CD4-positive, alpha-beta T cell treated with Interleukin-12 subunit alpha and Interleukin-12 subunit beta, for 1 hour (primary cell): ENCODE measurements at regions not wholly inside any gene's neighbourhood (a gene's known extent, or its start where the extent isn't known, plus 50 kb on each side); places are given as distances from the start of the nearest gene placed in this dataset.
"Not testable (repeated sequence)": the region's sequence is repeated elsewhere in the genome, so short reads cannot be mapped to it uniquely, and the experiment has no call there.

Source experiments
- DNase-seq: peaks from one replicate; pipeline ENCODE4 v3.0.0-alpha.2; 2020

DNA sequence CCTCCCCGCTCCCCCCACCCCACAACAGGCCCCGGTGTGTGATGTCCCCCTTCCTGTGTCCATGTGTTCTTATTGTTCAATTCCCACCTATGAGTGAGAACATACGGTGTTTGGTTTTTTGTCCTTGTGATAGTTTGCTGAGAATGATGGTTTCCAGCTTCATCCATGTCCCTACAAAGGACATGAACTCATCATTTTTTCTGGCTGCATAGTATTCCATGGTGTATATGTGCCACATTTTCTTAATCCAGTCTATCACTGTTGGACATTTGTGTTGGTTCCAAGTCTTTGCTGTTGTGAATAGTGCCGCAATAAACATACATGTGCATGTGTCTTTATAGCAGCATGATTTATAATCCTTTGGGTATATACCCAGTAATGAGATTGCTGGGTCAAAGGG lies 104.3 kb downstream of the MTPN start:
- DNase-seq: not testable (repeated sequence)

DNA sequence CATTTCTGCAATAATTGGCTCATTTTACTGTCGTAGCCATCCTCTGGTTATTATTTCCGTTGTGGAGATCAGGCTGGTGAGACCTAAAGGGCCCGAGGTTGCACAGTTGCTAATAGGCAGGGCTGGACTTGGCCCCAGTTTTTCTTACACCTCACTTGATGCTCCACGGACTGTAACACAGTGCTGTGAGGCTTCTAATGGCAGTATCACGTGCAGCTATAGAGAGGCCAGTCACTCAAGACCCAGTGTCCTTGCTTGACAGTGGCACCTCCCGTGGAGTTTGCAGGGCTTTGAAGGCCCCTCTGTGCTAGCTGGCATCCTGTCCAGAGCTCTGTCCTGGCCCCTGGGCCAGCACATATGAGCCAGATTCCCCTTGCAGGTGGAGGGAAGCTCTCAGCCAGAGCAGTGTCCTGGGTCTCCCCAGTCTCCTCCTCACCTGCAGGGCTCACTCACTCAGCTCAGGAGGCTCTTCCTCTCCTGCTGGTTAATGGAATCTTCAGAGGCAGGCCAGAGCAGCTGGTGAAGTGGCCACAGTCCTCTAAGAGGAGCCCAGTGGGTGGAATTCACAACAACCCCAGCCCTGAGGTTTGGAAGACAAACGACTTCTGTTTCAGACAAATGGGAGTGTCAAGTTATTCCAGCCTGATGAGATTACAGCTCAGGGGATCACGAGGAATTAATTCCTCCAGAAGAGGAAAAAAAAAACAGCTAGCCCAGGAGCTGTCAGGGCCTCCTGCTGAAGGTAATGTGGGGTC lies 114.2 kb upstream of the FAM180A start:
- no peak for DNase-seq

DNA sequence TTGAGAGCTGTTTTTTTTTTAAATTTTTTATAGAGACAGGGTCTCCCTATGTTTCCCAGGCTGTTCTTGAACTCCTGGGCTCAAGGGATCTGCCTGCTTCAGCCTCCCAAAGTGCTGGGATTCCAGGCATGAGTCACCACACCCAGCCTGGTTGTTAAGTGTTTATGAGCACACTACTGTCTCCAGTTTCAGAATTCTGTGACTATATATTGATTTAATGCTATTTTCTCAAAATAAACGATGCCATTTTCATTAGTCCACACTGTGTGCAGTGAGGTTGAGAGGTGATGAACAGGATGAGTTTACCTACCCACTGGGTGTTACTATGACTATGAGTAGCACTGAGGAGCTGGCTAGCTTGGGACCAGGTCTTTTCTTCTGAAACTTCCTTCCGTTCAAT lies 110.9 kb upstream of the FAM180A start:
- DNase-seq: no peak

DNA sequence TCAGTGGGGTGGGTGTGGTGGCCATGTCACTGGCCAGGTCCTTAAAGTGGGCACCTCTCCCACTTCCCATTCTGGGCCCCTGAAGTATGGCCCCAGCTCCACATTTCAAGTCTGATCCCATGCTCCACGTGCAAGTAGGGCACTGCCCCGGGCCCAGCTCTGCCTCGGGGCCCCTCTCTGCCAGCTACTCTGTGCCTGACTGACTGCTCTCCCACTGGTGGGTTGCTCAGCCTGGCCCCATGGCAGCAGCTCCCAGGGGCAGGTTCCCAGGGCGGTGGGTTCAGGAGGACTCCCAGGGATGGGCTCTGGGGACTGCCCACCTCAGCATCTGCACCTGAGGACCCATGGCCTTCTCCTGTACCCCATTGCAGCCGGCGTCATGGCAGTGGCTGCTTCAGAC lies 110.2 kb upstream of the FAM180A start:
- DNase-seq: no peak

DNA sequence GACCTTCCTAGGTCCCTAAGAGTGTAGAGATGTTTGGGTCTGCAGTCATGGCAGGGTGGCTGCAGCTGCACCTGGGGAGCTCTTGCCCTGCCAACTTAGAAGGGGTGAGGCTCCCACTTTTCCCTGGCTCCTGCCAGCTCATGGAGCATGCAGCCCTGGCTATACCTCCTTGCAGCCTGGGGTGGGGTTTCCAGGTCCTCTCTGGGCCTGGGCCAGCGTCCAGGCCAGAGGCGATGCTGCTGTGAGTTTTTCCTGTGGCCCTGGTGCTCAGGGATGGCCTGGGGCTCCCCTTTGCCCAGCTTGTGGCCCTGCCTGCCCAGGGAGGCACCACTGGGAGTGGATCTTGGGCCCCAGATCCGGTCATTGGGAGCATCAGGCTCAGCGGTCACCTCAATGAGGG lies 109.8 kb upstream of the FAM180A start:
- DNase-seq: no peak

DNA sequence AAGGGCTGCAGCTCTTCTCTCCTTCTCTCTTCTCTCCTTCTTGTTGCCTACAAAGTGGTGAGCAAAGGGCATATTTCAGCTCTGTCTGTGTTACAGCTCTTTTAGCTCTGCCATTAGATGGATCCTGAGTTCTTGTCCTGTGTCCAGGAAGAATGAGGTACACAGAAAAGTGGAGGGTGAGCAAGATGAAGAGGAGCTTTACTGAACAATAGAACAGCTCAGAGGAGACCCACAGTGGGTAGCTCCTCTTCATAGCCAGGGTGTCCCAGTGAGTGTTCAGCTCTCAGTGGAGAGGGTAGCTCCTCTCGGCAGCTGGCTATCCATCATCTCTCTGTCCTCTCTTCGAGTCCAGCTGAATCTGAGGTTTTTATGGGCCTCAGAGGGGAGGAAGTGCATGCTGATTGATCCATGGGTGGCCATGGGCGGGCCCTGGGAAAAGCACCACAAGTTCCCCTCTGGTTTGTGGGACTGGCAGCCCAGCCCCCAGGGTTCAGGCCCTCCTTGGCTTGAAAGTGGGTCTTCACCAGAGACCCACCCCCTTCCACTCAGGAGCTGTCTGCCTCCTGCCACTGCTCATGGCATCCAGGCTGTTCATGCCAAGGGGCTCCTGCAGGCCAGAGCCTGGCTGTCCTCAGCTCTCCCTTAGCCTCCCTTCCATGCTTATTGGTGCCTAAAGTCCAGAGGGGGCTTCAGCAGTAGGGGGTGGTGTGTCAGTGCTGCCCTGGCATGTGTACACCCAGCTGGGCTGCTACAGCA lies 109.1 kb upstream of the FAM180A start:
- DNase-seq: no peak

DNA sequence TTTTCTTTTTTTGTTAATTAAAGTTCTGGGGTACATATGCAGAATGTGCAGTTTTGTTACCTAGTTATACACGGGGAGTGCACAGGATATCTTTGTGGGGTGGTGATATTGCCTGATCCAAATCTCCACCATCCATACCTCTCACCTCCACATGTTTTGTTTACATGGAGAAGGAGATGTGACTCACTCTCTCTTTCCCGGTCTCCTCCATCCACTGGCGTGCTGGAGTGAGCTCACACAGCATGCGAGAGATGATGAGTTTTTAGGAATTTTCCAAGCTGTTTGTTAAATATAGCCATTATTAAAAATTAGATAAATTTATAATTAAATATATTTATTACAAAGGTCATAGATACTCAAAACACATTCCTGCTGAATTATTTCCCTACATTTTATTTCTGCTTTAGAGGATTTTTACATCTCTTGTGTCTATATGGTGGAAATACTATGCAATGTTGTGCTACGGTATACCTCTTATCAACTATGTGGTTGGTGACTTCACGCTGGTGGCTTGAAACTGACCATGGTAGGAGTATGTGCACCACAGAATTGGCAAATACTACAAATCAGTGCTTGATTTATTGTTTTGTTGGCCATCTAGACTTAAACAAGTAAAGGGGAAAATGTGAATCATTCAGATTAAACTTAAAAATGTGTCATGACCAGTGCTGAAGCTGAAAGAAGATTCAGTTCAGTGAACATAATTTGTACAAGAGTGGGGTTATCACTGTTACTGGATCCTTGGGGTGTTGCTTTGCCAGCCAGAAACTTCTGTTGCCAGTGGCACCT lies 107.9 kb upstream of the FAM180A start:
- DNase-seq: no peak

DNA sequence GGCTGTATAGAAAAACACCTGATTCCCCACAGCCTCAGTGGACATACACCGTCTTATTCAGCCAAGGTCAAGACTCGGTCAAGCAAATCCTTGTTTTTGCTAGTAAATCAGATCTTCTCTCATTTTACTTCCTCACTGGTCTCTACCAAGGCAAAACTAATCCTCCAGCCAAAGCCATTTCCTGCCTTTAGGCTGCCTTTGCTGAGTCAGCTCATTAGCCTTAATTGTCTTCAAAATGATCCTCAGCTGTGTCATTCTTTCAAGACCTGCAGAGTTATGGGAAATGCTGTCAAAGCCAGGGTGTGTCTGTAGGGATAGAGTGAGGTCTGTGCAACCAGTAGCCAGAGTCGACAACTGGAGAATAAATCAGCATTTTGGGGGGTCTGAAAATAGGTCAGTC lies 107.2 kb upstream of the FAM180A start:
- no peak for DNase-seq

DNA sequence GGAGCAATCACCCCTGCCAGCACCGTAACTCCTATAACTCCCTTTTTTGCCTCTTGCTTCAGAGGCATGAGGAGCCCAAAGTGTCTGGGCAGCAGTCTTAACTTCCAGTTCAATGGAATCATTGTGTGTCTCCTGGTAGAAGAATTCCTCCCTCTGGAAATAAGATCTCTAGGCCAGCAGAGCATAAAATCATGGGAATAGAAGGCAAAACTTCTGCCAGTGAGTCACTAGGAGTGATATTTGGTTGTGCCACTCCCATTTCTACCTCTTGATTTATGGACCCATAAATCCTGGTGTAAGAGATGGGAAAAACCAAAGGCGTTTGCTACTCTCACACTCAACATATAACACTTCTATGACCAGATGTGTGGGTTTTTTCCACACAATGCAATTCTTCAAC lies 104.9 kb upstream of the FAM180A start:
- DNase-seq: no peak

DNA sequence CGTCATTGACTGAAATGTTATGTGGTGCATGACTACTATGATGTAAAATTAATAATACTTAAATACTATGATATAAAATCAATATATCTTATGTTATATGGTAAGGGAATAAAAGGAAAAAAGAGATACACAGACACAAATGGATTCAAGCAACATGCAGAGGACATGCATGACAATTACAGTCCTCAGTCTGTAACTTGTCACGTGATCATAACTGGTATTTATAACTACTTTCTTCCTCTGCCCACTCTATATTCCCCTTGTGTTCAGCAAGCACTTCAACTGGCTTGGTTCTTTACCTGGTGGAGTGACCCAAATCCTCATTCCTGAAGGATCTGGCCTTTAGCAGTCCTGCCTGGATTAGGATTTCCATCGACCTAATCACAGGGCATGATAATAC lies 104.4 kb upstream of the FAM180A start:
- no peak for DNase-seq

DNA sequence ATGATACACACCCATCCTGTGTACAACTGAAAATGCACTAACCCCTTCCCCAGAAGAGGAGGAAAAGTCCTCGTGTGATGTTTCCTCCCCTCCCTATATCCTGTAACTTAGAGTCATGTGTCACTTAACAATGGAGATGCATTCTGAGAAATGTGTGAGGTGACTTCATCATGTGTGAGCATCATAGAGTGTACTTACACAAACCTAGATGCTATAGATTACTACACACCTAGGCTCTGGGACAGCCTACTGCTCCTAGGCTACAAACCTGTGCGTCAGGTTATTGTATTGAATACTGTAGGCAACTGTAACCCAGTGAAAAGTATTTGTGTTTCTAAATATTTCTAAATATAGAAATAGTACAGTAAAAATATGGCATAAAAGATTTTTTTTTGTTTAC lies 98.6 kb upstream of the FAM180A start:
- no peak for DNase-seq

DNA sequence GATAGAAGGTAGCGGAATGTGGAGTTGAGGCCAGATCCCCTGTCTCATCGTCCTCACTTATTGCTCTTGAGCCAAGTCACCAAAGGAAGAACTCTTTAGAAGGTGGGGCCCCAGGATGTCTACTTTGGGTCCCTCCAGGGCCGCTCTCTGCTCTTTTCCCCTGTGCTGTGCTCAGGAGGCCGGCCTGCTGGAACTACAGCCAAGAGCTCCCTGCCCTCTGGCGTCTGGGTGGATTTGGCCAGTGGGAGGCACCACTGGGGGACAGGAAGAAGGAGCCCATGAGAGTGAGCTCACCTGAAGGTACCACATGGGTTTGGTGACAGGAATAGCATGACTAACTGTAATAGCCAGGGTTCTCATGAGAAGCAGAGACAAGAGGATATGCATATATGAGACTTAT lies 97.7 kb upstream of the FAM180A start:
- no peak for DNase-seq

DNA sequence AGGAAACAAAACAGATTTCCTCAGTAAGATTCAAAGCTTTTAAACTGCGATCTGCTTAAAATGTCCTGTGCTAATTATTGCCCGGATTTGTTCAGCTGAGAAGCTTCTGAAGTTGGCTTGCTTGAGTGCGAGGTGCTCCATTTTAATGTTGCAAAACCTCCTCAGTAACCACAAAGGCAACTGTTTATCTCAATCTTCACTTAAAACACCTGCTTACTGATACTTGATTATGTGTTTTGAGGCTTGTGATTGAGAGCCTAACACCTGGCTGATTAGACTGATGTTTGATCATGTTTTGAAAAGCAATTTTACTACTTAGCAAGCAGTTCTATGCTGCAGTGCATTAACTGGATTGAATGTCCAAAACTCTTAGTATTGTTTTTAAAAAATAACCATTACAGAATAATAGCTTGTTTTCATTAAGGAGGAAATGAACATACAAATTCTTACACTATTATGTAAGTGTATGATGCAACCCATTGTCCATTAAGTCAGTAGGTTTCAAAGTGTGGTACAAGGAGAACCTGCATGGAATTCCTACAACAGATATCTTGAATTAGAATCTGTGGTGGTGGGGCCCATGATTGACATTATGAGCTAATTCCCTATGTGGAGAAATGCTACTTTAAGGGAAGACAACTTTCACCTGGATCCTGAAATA lies 96.9 kb upstream of the FAM180A start:
- DNase-seq: no peak

DNA sequence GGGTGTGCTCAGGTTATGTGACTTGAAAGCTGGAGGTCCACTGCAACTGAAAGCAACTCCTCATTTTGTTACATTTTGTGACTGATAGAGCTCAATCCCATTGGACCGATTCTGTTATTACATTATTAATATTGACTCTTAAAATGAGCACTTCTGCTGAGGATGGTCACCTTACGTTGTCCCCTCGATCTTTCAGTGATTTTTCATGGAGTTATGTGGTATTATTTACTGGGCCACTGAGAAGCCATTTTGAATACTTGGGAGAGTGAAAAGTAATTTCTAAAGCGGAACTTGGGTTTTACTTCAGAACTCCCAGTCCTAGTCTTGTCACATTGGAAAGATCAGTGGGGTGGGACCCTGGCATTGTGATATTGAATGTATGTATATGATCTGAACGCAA lies 96.3 kb upstream of the FAM180A start:
- no peak for DNase-seq

DNA sequence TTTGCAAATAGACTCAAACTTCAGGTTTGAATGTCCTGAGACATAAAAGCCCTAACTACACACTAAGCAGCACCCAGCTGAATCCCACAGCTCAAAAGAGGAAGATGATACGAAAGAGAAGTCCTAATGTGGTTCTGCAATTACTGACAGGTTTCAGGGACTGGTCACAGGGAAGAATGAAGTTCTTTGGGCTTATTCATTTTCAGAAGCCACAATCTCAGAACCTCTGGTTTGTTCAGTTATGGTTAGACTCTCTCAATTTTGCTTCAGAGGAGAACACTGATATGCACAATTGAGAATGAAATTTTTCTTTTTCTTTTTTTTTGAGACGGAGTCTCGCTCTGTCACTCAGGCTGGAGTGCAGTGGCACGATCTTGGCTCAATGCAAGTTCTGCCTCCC lies 94.6 kb upstream of the FAM180A start:
- DNase-seq: no peak

DNA sequence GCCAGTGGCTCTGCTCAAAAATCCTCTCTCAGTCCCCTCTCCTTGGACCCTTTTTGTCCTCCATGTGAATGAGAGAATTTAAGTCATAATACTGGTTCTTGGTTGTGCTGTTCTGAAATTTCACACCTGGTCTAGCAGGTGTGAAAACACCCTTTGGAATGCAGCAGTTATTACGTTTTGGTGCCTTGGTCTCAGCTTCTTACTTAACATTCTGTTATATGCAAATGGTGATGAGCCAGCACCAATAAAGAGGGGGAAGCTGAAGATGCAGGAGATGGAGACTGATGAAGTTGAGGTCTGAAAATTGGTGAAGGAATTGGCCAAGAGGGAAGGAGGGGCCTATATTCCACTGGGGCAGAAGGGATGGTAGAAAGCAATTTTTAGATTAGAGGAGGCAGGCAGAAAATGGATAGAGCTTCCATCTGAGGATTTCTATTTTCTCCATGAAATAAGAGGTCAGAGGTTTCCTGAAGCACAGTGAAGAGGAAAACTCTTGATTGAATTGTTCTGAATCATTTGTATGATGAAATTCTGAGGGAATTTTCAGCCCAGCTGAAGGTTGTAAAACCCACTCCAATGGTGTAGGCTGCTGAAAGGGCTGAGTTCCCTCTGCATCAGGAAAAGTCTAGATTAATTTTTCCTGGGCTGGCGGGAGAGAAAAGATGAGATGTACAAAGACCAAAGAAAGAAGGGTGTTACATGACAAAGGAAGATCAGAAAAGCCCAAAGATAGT lies 94.0 kb upstream of the FAM180A start:
- DNase-seq: no peak

DNA sequence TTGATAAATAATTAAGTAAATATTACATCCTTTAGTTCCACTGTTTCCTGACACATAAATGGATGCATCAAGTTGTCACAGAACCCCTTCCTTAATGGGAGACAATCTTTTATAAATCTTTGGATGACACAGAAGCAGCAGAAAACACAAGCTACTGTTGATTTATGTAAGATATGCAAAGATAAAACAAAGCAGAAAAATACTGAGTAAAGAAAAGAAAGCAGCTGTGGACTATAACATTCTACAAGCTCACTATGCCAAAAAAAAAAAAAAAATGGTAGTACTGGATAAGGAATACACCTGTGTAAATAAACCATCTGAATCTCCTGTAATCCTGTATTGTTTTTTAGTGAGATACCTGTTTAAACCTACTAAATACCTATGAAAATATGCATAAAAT lies 92.0 kb upstream of the FAM180A start:
- DNase-seq: no peak

DNA sequence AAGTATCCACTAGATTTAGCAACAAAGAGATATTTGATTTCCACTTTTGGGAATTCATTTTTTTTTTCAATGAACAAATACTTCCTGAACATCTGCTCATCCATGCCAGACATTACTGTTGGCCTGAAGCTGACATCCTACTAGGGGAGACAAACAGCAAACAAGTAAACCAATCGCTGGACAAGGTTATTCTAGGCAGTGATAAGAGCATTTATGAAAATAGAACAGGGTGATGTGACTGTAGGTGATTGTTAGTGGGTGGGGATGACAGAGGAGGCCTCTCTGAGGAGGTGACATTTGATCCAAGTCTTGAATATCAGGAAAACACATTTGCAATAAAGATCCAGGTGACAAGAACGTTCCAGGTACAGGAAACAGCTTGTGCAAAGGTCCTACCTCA lies 89.1 kb upstream of the FAM180A start:
- no peak for DNase-seq

DNA sequence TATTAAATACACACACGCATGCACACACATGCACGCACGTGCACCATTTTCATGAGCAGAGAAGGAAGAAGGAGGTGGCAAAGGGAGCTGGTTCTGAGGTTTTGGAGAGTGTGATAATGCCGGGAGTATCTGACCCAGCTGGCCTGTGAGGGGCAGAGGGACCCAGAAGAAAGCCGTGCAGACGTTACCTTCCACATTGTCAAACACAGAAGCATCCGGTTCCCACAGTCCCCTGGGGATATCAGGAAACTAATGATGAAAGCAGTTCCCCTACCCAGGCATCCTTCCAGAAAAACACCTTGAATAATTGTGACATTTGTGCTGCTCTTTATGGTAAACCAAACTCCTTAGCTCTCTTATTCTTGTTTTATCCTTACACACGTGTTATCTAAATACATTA lies 85.7 kb upstream of the FAM180A start:
- DNase-seq: no peak

DNA sequence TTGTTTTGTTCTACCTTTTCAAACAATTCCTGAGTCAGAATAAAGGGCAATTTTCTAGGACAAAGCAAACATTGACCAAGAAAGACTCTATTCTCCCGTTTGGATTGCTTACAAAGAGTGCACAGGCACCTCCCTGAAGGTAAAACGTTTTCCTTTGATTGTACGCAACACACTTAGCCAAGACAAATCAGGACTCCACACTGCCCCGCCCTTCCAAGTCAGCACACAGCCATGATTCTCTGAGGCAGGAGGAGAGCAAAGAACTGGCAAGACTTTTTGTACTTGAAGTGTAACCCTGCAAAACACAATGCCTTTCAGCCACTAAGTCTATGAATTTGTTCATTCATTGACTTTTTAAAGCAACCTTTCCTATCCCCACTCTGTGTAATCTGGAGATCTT lies 85.0 kb upstream of the FAM180A start:
- no peak for DNase-seq

DNA sequence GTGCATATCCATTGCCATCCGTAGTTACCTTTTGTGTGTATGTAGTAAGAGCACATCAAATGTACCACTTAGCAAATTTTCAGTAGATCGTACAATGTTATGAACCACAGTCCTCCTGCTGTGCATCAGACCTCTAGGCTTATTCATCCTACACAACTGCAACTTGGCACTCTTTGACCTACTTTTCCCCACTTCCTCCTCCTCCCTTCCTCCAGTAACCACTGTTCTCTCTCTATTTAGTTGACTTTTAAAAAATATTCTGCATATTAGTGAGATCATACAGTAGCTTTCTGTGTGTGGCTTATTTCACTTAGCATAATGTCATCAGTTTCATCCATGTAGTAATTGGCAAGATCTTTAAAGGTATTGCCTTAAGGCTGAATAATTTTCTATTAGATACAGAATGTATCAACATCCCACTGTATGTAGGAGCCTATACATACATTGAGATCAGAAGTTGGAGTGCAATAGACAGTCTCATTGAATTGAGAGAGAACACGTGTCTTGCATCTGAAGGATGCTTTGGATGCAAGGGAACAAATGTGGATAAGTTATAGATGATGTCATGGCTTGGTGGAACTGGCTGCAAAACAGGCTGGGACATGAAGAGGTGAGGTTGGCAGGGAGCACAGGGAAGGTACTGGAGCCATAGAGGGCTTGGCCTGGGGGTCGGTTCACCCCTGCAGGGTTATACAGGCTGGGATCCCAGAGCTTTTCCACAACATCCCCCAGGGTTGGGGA lies 83.0 kb upstream of the FAM180A start:
- peak; percentile 31 for DNase-seq

DNA sequence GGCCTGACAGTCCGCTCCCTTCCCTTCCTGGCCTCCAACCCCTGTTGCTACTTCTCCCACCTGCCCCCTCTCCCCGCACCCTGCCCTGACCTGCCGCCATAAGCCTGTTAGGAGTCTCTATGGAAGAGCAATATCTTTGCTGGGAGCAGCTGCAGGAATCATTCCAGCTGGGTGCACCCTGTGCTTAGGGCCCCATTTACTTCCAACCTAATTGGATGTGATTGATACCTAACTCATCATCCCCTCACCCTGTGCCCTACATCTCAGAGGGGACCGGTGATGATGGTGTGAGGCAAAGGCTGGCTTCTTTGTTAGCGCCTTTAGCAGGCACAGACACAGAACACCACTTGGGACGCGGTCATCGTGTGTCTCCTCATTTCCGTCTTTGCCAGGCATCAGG lies 80.0 kb upstream of the FAM180A start:
- no peak for DNase-seq
